Thoracic aorta (tissue), 2 donors: ENCODE measurements at regions not wholly inside any gene's neighbourhood (a gene's known extent, or its start where the extent isn't known, plus 50 kb on each side); places are given as distances from the start of the nearest gene placed in this dataset.

Experiments used
- ATAC-seq: fragments of 150-250 bp; one replicate; pipeline ENCODE4 v1.8.0; 2017; ENCODE audit warnings: low read depth; ENCODE audit not compliant: insufficient number of reproducible peaks, low FRiP score
- DNase-seq: peaks from one replicate; pipeline ENCODE4 v3.0.0-alpha.2; 2020; ENCODE audit warnings: low spot score
- H3K27ac ChIP-seq, 2 donors: fragments of 200-600 bp; sonication (generic); 1 replicate in 1 of 2; 2 replicates in 1 of 2; pipeline ENCODE4 v1.5.1; 2016; ENCODE audit warnings: mild to moderate bottlenecking in 2 of 2, moderate library complexity in 2 of 2
- H3K27me3 ChIP-seq: fragments of 200-600 bp; sonication (generic); replicated peaks from 2 replicates; pipeline ENCODE4 v1.6.0; 2016; ENCODE audit warnings: mild to moderate bottlenecking; ENCODE audit not compliant: insufficient read depth
- H3K36me3 ChIP-seq: fragments of 200-600 bp; sonication (generic); one replicate; pipeline ENCODE4 v1.5.1; 2016
- H3K4me1 ChIP-seq, 2 donors: fragments of 200-600 bp; sonication (generic); 1 replicate in 1 of 2; 2 replicates in 1 of 2; pipeline versions ENCODE4 v1.5.1 to v1.6.0; 2016; ENCODE audit warnings: low read depth in 2 of 2, mild to moderate bottlenecking in 1 of 2; ENCODE audit not compliant: control insufficient read depth in 1 of 2
- H3K4me3 ChIP-seq: fragments of 200-600 bp; sonication (generic); 2 replicates; pipeline ENCODE4 v1.5.1; 2016; ENCODE audit warnings: mild to moderate bottlenecking
- H3K9me3 ChIP-seq: fragments of 200-600 bp; sonication (generic); 2 replicates; pipeline ENCODE4 v1.5.1; 2016
- TF ChIP-seq, protein P1 (sequence below): fragments of 200-600 bp; sonication (generic); IDR thresholded peaks from one replicate; pipeline ENCODE4 v1.5.1; 2019; ENCODE audit warnings: antibody characterized with exemption

DNA sequence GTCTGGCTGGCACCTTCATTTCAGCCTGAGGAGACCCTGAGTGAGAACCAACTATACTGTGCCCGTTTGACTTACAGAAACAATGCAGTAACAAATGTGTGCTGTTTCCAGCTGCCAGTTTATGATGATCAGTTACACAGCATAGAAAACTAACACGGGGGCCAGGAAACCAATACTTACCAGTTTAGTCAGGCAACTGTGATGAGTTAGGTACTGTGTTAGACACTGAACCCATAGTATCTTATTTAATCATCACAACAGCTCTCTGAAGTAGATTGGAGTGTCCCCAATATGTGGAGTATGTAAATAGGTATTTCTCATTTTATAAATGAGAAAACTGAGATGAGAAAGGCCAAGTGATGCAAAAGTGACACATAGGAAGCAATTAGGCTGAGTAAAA lies 620.9 kb upstream of the KLF12 start:
- Histone ChIP-seq H3K4me1 (no peaks in the 10 kb centered on the region), H3K27me3 (no peaks in the 10 kb centered on the region), H3K9me3 (no peaks in the 10 kb centered on the region), H3K36me3 (no peaks in the 10 kb centered on the region), H3K4me3 (no peak overlapping the region), H3K27ac (no peak overlapping the region)
- DNase-seq (no peak), ATAC-seq (no peak)
- TF ChIP-seq, protein P1, sequence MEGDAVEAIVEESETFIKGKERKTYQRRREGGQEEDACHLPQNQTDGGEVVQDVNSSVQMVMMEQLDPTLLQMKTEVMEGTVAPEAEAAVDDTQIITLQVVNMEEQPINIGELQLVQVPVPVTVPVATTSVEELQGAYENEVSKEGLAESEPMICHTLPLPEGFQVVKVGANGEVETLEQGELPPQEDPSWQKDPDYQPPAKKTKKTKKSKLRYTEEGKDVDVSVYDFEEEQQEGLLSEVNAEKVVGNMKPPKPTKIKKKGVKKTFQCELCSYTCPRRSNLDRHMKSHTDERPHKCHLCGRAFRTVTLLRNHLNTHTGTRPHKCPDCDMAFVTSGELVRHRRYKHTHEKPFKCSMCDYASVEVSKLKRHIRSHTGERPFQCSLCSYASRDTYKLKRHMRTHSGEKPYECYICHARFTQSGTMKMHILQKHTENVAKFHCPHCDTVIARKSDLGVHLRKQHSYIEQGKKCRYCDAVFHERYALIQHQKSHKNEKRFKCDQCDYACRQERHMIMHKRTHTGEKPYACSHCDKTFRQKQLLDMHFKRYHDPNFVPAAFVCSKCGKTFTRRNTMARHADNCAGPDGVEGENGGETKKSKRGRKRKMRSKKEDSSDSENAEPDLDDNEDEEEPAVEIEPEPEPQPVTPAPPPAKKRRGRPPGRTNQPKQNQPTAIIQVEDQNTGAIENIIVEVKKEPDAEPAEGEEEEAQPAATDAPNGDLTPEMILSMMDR: no peak

GRCh38 chr13:74751739-74752138 lies 617.5 kb upstream of the KLF12 start:
- ATAC-seq (no peak), DNase-seq (no peak)
- Histone ChIP-seq H3K4me1 (no peaks in the 10 kb centered on the region), H3K36me3 (no peaks in the 10 kb centered on the region), H3K4me3 (no peak overlapping the region), H3K27ac (no peak overlapping the region), H3K9me3 (no peaks in the 10 kb centered on the region), H3K27me3 (no peaks in the 10 kb centered on the region)
- TF ChIP-seq, protein P1: no peak

DNA sequence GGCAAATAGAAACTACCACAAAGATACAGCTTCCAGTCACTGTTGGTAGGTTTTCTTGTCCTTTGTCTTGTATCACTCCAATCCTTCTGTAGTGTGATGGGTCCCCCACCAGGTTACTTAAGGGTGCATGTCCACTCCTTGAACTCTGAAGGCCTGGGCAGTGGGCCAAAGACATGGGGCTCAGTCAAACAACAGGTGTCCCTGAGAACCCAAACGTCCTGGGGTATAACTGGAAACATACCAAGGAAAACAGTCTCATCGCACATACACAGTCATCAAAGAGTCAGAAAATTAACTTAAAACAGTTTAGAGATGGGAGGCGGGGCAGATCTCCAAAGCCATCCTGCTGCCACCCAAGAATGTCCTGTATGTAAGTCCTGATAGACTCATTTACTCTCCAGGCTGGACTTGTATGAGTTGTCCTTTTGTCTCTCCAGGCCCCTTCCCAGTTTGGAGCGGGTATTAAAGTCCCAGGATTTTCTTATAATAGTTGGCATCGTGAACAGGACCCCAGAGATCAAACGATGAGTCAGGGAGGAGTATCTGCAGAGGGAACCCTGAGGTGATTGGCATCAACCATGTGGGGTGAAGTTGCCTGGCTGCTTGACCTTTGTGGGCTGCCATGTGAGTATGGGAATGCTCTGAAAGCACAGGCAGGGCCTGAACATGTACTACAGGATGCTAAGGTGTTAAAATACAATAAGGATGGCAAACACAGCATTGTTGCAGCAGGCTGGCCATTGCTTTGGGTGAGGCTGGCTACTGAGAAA lies 613.2 kb upstream of the KLF12 start:
- no peaks in the 10 kb centered on the region for H3K27me3 ChIP-seq
- H3K9me3 ChIP-seq: no peaks in the 10 kb centered on the region
- TF ChIP-seq, protein P1: no peak
- DNase-seq (no peak), ATAC-seq (no peak)
- no peak overlapping the region for H3K4me3 ChIP-seq
- H3K27ac ChIP-seq: no peak overlapping the region
- H3K4me1 ChIP-seq: no peaks in the 10 kb centered on the region
- H3K36me3 ChIP-seq: no peaks in the 10 kb centered on the region

- Histone ChIP-seq H3K9me3 (no peaks in the 10 kb centered on the region), H3K4me1 (no peaks in the 10 kb centered on the region), H3K4me3 (no peak overlapping the region), H3K27me3 (no peaks in the 10 kb centered on the region), H3K36me3 (no peaks in the 10 kb centered on the region), H3K27ac (no peak overlapping the region)
- no peak for DNase-seq
- ATAC-seq: no peak
- TF ChIP-seq, protein P1: no peak
Observed at GRCh38 chr13:74743992-74744391, 609.8 kb upstream of the KLF12 start.

DNA sequence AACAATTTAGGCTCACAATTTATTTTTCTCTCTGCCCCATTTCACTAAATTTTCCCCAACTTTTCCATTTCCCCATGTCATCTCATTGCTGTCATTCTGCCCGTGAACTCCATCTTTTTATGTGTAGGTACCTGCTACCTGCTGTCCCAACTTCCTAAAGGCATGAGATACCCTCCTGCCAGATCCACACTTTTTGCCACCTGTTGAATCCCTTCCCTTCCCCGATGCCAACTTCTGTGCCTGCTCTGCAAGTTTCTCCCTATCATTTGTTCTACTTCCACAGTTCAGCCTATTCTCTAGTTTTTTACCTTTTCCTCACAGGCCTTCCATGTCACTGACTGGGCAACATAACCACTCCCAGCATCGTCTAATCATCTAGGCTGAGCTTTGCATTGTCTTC lies 607.5 kb upstream of the KLF12 start:
- no peaks in the 10 kb centered on the region for H3K27me3 ChIP-seq
- no peak overlapping the region for H3K4me3 ChIP-seq
- H3K4me1 ChIP-seq: no peaks in the 10 kb centered on the region
- ATAC-seq (no peak), DNase-seq (no peak)
- TF ChIP-seq, protein P1: no peak
- H3K36me3 ChIP-seq: no peaks in the 10 kb centered on the region
- H3K9me3 ChIP-seq: no peaks in the 10 kb centered on the region
- H3K27ac ChIP-seq: no peak overlapping the region
